ENCODE measurements at regions not wholly inside any gene's neighbourhood (a gene's known extent, or its start where the extent isn't known, plus 50 kb on each side); places are given as distances from the start of the nearest gene placed in this dataset.

DNA sequence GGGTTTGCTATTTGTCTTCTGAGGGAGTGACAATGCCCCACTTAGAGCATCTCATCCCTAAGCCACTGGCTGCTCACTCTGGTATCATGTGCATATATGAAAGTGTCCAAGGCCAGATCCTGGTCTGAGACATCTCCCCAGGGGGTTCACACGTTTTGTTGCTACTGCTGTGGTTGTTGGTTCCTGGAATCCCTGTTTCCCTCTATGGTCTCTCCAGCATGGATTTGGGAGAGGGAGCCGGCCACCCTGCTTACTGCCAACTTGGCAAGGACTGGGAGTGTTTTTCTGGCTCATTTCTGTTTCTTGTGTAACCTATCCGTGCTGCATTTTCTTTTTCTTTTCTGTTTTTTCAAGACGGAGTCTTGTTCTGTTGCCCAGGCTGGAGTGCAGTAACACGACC, 101.3 kb upstream of the MAX start:
- TF ChIP-seq, protein P1, sequence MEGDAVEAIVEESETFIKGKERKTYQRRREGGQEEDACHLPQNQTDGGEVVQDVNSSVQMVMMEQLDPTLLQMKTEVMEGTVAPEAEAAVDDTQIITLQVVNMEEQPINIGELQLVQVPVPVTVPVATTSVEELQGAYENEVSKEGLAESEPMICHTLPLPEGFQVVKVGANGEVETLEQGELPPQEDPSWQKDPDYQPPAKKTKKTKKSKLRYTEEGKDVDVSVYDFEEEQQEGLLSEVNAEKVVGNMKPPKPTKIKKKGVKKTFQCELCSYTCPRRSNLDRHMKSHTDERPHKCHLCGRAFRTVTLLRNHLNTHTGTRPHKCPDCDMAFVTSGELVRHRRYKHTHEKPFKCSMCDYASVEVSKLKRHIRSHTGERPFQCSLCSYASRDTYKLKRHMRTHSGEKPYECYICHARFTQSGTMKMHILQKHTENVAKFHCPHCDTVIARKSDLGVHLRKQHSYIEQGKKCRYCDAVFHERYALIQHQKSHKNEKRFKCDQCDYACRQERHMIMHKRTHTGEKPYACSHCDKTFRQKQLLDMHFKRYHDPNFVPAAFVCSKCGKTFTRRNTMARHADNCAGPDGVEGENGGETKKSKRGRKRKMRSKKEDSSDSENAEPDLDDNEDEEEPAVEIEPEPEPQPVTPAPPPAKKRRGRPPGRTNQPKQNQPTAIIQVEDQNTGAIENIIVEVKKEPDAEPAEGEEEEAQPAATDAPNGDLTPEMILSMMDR (IDR thresholded peaks at IDR 0.05; ENCODE audit: insufficient read depth, low read length) = no peak
- TF ChIP-seq, protein P2, sequence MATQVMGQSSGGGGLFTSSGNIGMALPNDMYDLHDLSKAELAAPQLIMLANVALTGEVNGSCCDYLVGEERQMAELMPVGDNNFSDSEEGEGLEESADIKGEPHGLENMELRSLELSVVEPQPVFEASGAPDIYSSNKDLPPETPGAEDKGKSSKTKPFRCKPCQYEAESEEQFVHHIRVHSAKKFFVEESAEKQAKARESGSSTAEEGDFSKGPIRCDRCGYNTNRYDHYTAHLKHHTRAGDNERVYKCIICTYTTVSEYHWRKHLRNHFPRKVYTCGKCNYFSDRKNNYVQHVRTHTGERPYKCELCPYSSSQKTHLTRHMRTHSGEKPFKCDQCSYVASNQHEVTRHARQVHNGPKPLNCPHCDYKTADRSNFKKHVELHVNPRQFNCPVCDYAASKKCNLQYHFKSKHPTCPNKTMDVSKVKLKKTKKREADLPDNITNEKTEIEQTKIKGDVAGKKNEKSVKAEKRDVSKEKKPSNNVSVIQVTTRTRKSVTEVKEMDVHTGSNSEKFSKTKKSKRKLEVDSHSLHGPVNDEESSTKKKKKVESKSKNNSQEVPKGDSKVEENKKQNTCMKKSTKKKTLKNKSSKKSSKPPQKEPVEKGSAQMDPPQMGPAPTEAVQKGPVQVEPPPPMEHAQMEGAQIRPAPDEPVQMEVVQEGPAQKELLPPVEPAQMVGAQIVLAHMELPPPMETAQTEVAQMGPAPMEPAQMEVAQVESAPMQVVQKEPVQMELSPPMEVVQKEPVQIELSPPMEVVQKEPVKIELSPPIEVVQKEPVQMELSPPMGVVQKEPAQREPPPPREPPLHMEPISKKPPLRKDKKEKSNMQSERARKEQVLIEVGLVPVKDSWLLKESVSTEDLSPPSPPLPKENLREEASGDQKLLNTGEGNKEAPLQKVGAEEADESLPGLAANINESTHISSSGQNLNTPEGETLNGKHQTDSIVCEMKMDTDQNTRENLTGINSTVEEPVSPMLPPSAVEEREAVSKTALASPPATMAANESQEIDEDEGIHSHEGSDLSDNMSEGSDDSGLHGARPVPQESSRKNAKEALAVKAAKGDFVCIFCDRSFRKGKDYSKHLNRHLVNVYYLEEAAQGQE (IDR thresholded peaks at IDR 0.05; ENCODE audit: insufficient replicate concordance, low read depth) = no peak
- no peak for TF ChIP-seq POLR2AphosphoS5 (IDR thresholded peaks at IDR 0.05; ENCODE audit: low read depth)
- TF ChIP-seq SPI1 (IDR thresholded peaks at IDR 0.05; ENCODE audit: borderline replicate concordance, low read depth) = no peak

Data from HL-60 (cell line).